ENCODE measurements at regions not wholly inside any gene's neighbourhood (a gene's known extent, or its start where the extent isn't known, plus 50 kb on each side); places are given as distances from the start of the nearest gene placed in this dataset.

GRCh38 chr1:84759756-84760155, 69.5 kb upstream of the SSX2IP start:
- DNase-seq, result no peak
- H3K4me1 ChIP-seq (ENCODE audit: control insufficient read depth in 1 of 2, insufficient read depth in 2 of 2, low read depth in 1 of 2, low read length in 1 of 2), result no peaks in the 10 kb centered on the region
- H3K4me2 ChIP-seq, result no peak overlapping the region
- H3K79me2 ChIP-seq (ENCODE audit: insufficient read depth), result no peaks in the 10 kb centered on the region
- POLR2A ChIA-PET, result no interaction called here
- no peaks in the 10 kb centered on the region for H3K9me2 ChIP-seq
- no peaks in the 10 kb centered on the region for H3K27me3 ChIP-seq (ENCODE audit: insufficient read depth)
- CTCF ChIA-PET, result interaction anchor here (0.9 to 9.1 kb wide), 6 partner anchors 14 to 637 kb away, joined by 3 to 77 read pairs (median 4); no protein-coding TSS in a partner anchor
- no peaks in the 10 kb centered on the region for H4K20me1 ChIP-seq (ENCODE audit: insufficient read depth)
- H2AFZ ChIP-seq (ENCODE audit: low read depth), result no peak overlapping the region
- TF ChIP-seq FOSL2 (IDR thresholded peaks at IDR 0.05; ENCODE audit: borderline replicate concordance, low read depth) (no peak), NFIC (IDR thresholded peaks at IDR 0.05; ENCODE audit: borderline replicate concordance) (no peak), RAD21 (IDR thresholded peaks at IDR 0.05; ENCODE audit: low read length) (no peak)
- 86% methylated on average over 9 of the region's 10 CpGs for WGBS (ENCODE audit: low lambda C conversion rate)
- no peak overlapping the region for H3K9ac ChIP-seq
- H3K4me3 ChIP-seq (ENCODE audit: low read depth in 2 of 2, low read length in 1 of 2), result no peak overlapping the region
- no peak overlapping the region for H3K27ac ChIP-seq (ENCODE audit: low read depth in 2 of 2, low read length in 1 of 2)
- H3K36me3 ChIP-seq (replicated peaks in 1 of 2; ENCODE audit: control insufficient read depth in 1 of 2, insufficient read depth in 2 of 2, low read length in 1 of 2), result no peaks in the 10 kb centered on the region
- H3K9me3 ChIP-seq, result no peaks in the 10 kb centered on the region
- no peaks in the 10 kb centered on the region for H3F3A ChIP-seq (replicated peaks; ENCODE audit: insufficient read depth)

GRCh38 chr1:84758968-84759491, 68.8 kb upstream of the SSX2IP start:
- no peaks in the 10 kb centered on the region for H3K79me2 ChIP-seq (ENCODE audit: insufficient read depth)
- H3K36me3 ChIP-seq (replicated peaks in 1 of 2; ENCODE audit: control insufficient read depth in 1 of 2, insufficient read depth in 2 of 2, low read length in 1 of 2), result no peaks in the 10 kb centered on the region
- ChIA-PET CTCF (interaction anchor here (0.9 to 9.1 kb wide), 8 partner anchors 9 to 827 kb away, joined by 3 to 77 read pairs (median 3); no protein-coding TSS in a partner anchor), POLR2A (no interaction called here)
- no peak overlapping the region for H3K9ac ChIP-seq
- 82% methylated on average over 15 of the region's 15 CpGs for WGBS (ENCODE audit: low lambda C conversion rate)
- H3F3A ChIP-seq (replicated peaks; ENCODE audit: insufficient read depth), result no peaks in the 10 kb centered on the region
- H3K9me2 ChIP-seq, result no peaks in the 10 kb centered on the region
- H4K20me1 ChIP-seq (ENCODE audit: insufficient read depth), result no peaks in the 10 kb centered on the region
- H3K9me3 ChIP-seq, result no peaks in the 10 kb centered on the region
- no peaks in the 10 kb centered on the region for H3K4me1 ChIP-seq (ENCODE audit: control insufficient read depth in 1 of 2, insufficient read depth in 2 of 2, low read depth in 1 of 2, low read length in 1 of 2)
- H3K27me3 ChIP-seq (ENCODE audit: insufficient read depth), result no peaks in the 10 kb centered on the region
- DNase-seq, result no peak
- no peak overlapping the region for H3K4me3 ChIP-seq (ENCODE audit: low read depth in 2 of 2, low read length in 1 of 2)
- no peak overlapping the region for H3K27ac ChIP-seq (ENCODE audit: low read depth in 2 of 2, low read length in 1 of 2)
- H3K4me2 ChIP-seq, result no peak overlapping the region
- 0 out of 2 replicates have a peak overlapping the region, but pooled peaks have one; percentile 41 for H2AFZ ChIP-seq (ENCODE audit: low read depth)
- no peak for TF ChIP-seq NFIC (IDR thresholded peaks at IDR 0.05; ENCODE audit: borderline replicate concordance)
- TF ChIP-seq IRF3 (IDR thresholded peaks at IDR 0.05; ENCODE audit: low read depth, low read length), result no peak
- TF ChIP-seq ZBTB33 (IDR thresholded peaks at IDR 0.05; ENCODE audit: borderline replicate concordance, low read depth), result no peak
- no peak for TF ChIP-seq FOXM1 (IDR thresholded peaks at IDR 0.05; ENCODE audit: low read depth)
- no peak for TF ChIP-seq FOSL2 (IDR thresholded peaks at IDR 0.05; ENCODE audit: borderline replicate concordance, low read depth)
- no peak for TF ChIP-seq FOXJ3 (CRISPR knock-in tag; IDR thresholded peaks at IDR 0.05)
- no peak for TF ChIP-seq ELF1 (IDR thresholded peaks at IDR 0.05)
- no peak for TF ChIP-seq YY1 (IDR thresholded peaks at IDR 0.05; ENCODE audit: low read depth)
- TF ChIP-seq EZH2phosphoT487 (IDR thresholded peaks at IDR 0.05; ENCODE audit: borderline replicate concordance, low read depth), result no peak
- TF ChIP-seq CHD2 (IDR thresholded peaks at IDR 0.05; ENCODE audit: low read length, partially characterized antibody), result no peak
- TF ChIP-seq MAX (IDR thresholded peaks at IDR 0.05; ENCODE audit: low read depth), result no peak
- no peak for TF ChIP-seq NRF1 (IDR thresholded peaks at IDR 0.05; ENCODE audit: low read depth, low read length)
- TF ChIP-seq USF2 (IDR thresholded peaks at IDR 0.05; ENCODE audit: borderline replicate concordance, low read depth, low read length), result no peak
- TF ChIP-seq GATA2 (CRISPR knock-in tag; IDR thresholded peaks at IDR 0.05), result no peak
- no peak for TF ChIP-seq SMC3 (IDR thresholded peaks at IDR 0.05; ENCODE audit: low read depth, low read length)
- TF ChIP-seq TCF12 (IDR thresholded peaks at IDR 0.05), result no peak
- no peak for TF ChIP-seq USF1 (IDR thresholded peaks at IDR 0.05; ENCODE audit: borderline replicate concordance, low read depth)
- TF ChIP-seq MEF2A (IDR thresholded peaks at IDR 0.05; ENCODE audit: borderline replicate concordance, low read depth), result no peak
- no peak for TF ChIP-seq JUND (IDR thresholded peaks at IDR 0.05)
